CD4-positive, alpha-beta T cell (primary cell): ENCODE measurements at regions not wholly inside any gene's neighbourhood (a gene's known extent, or its start where the extent isn't known, plus 50 kb on each side); places are given as distances from the start of the nearest gene placed in this dataset.

Source experiments
- ATAC-seq: fragments of 200-7000 bp; cut with Tn5 transposase; one replicate; pipeline ENCODE4 v1.10.0; 2022; ENCODE audit warnings: mild to moderate bottlenecking; ENCODE audit not compliant: poor library complexity
- CTCF ChIA-PET: fragments of 350-600 bp; sonication (Branson Sonifier 250); formaldehyde crosslinking; loops from one replicate; lab custom pipeline; 2021; ENCODE audit warnings: antibody characterized with exemption, inconsistent platforms; lab: Charles Lee
- POLR2A ChIA-PET: fragments of 350-600 bp; sonication (Branson Sonifier 250); formaldehyde crosslinking; loops from one replicate; lab custom pipeline; 2021; ENCODE audit warnings: antibody characterized with exemption, inconsistent platforms; lab: Charles Lee
- DNase-seq, 14 experiments: peaks; one replicate each; pipeline ENCODE4 v3.0.0-alpha.2; 2013 to 2020; ENCODE audit warnings: mixed read lengths in 2 of 14
- H3K27ac ChIP-seq, 2 donors: one replicate each; pipeline versions ENCODE4 v1.5.1 to v1.7.0; 2013; ENCODE audit warnings: low read length in 2 of 2, low read depth in 1 of 2, mild to moderate bottlenecking in 1 of 2
- H3K27me3 ChIP-seq, 2 experiments: 1 replicate in 1 of 2; 2 replicates in 1 of 2; pipeline versions ENCODE4 v1.6.1 to v1.7.0; 2013; ENCODE audit warnings: low read length in 2 of 2, control low read depth in 1 of 2, mild to moderate bottlenecking in 1 of 2, moderate library complexity in 1 of 2; ENCODE audit not compliant: insufficient read depth in 2 of 2, control insufficient read depth in 1 of 2
- H3K36me3 ChIP-seq: one replicate; pipeline ENCODE4 v1.6.1; 2013; ENCODE audit warnings: low read length, control low read depth; ENCODE audit not compliant: insufficient read depth
- H3K4me1 ChIP-seq: one replicate; pipeline ENCODE4 v1.6.1; 2013; ENCODE audit warnings: low read length, control low read depth; ENCODE audit not compliant: insufficient read depth
- H3K4me3 ChIP-seq: one replicate; pipeline ENCODE4 v1.5.1; 2013; ENCODE audit warnings: mild to moderate bottlenecking, low read length, moderate library complexity
- H3K9me3 ChIP-seq, 2 experiments: 1 replicate in 1 of 2; 2 replicates in 1 of 2; pipeline versions ENCODE4 v1.6.1 to v1.7.0; 2013; ENCODE audit warnings: low read length in 2 of 2, mild to moderate bottlenecking in 2 of 2, control low read depth in 1 of 2, moderate library complexity in 1 of 2; ENCODE audit not compliant: control insufficient read depth in 1 of 2, insufficient read depth in 1 of 2
- H3K27ac Mint-ChIP-seq: one replicate; pipeline ENCODE4 v1.8.0; 2020; ENCODE audit warnings: mixed read lengths
- H3K27me3 Mint-ChIP-seq: one replicate; pipeline ENCODE4 v1.8.0; 2021; ENCODE audit warnings: mixed read lengths
- H3K36me3 Mint-ChIP-seq: one replicate; pipeline ENCODE4 v1.8.0; 2021; ENCODE audit warnings: low read depth, mixed read lengths
- H3K4me1 Mint-ChIP-seq: one replicate; pipeline ENCODE4 v1.8.0; 2021; ENCODE audit warnings: low read depth, mixed read lengths
- H3K4me3 Mint-ChIP-seq: one replicate; pipeline ENCODE4 v1.8.0; 2020; ENCODE audit warnings: mild to moderate bottlenecking, mixed read lengths
- H3K9me3 Mint-ChIP-seq: one replicate; pipeline ENCODE4 v1.8.0; 2020; ENCODE audit warnings: mixed read lengths
- CTCF ChIP-seq: fragments of 200-600 bp; IDR thresholded peaks from one replicate; pipeline ENCODE4 v1.8.0; 2022; ENCODE audit warnings: antibody characterized with exemption, mild to moderate bottlenecking
- intact Hi-C, 2 experiments: fragments of 100-400 bp; cut with DNase I in 1 of 2; cut with micrococcal nuclease in 1 of 2; formaldehyde crosslinking; loops; one replicate each; pipeline versions ENCODE4 v1.15.1 to v1.9.0; 2023 to 2025; cut with DNase I, micrococcal nuclease

- TF ChIP-seq CTCF: no peak
- Histone ChIP-seq H3K4me1 (no peaks in the 10 kb centered on the region), H3K36me3 (no peaks in the 10 kb centered on the region), H3K9me3 (no peaks in the 10 kb centered on the region), H3K4me3 (no peak overlapping the region), H3K27ac (no peak overlapping the region), H3K27me3 (no peaks in the 10 kb centered on the region)
- CTCF ChIA-PET: no interaction called here
- POLR2A ChIA-PET: no interaction called here
- Mint-ChIP-seq H3K9me3 (peaks cover 1% of the 10 kb centered on the region), H3K4me3 (no peak overlapping the region), H3K4me1 (no peaks in the 10 kb centered on the region), H3K27me3 (no peaks in the 10 kb centered on the region), H3K36me3 (no peaks in the 10 kb centered on the region), H3K27ac (no peak overlapping the region)
- intact Hi-C loops: no loop called here
- no peak for ATAC-seq
- no peak for DNase-seq
Observed at GRCh38 chr10:33986016-33986415, 651.5 kb upstream of the NRP1 start.

GRCh38 chr10:33982995-33983394 lies 648.5 kb upstream of the NRP1 start:
- Histone ChIP-seq H3K27me3 (no peaks in the 10 kb centered on the region), H3K4me3 (no peak overlapping the region), H3K9me3 (no peaks in the 10 kb centered on the region), H3K4me1 (no peaks in the 10 kb centered on the region), H3K27ac (no peak overlapping the region), H3K36me3 (no peaks in the 10 kb centered on the region)
- intact Hi-C loops: no loop called here
- CTCF ChIA-PET: no interaction called here
- DNase-seq (no peak), ATAC-seq (no peak)
- Mint-ChIP-seq H3K27me3 (no peaks in the 10 kb centered on the region), H3K4me3 (no peak overlapping the region), H3K9me3 (no peaks in the 10 kb centered on the region), H3K4me1 (no peaks in the 10 kb centered on the region), H3K36me3 (no peaks in the 10 kb centered on the region), H3K27ac (no peak overlapping the region)
- no peak for TF ChIP-seq CTCF
- POLR2A ChIA-PET: no interaction called here

- no peaks in the 10 kb centered on the region for H3K36me3 ChIP-seq
- no peak for DNase-seq
- H3K4me3 ChIP-seq: no peak overlapping the region
- ChIA-PET POLR2A (no interaction called here), CTCF (no interaction called here)
- no peaks in the 10 kb centered on the region for H3K27me3 ChIP-seq
- intact Hi-C loops: no loop called here
- H3K27ac ChIP-seq: no peak overlapping the region
- Mint-ChIP-seq H3K27ac (no peak overlapping the region), H3K36me3 (no peaks in the 10 kb centered on the region), H3K27me3 (no peaks in the 10 kb centered on the region), H3K4me1 (no peaks in the 10 kb centered on the region), H3K4me3 (no peak overlapping the region), H3K9me3 (no peaks in the 10 kb centered on the region)
- no peaks in the 10 kb centered on the region for H3K4me1 ChIP-seq
- no peak for ATAC-seq
- no peaks in the 10 kb centered on the region for H3K9me3 ChIP-seq
- TF ChIP-seq CTCF: no peak
Observed at GRCh38 chr10:33981301-33981700, 646.8 kb upstream of the NRP1 start.
